Lower leg skin (tissue), 3 donors: ENCODE measurements at regions not wholly inside any gene's neighbourhood (a gene's known extent, or its start where the extent isn't known, plus 50 kb on each side); places are given as distances from the start of the nearest gene placed in this dataset.
"Not testable (repeated sequence)": the region's sequence is repeated elsewhere in the genome, so short reads cannot be mapped to it uniquely, and the experiment has no call there.

Source experiments
- CTCF ChIP-seq, 3 donors: fragments of 450-650 bp; IDR thresholded peaks; one replicate each; pipeline ENCODE4 v1.5.1; 2016; ENCODE audit warnings: antibody characterized with exemption in 3 of 3, mild to moderate bottlenecking in 3 of 3, moderate library complexity in 2 of 3
- POLR2A ChIP-seq, 2 donors: fragments of 450-650 bp; IDR thresholded peaks; one replicate each; pipeline ENCODE4 v1.6.1; 2016 to 2017; ENCODE audit warnings: antibody characterized with exemption in 2 of 2, mild to moderate bottlenecking in 1 of 2, moderate library complexity in 1 of 2

- not testable (repeated sequence) for TF ChIP-seq CTCF, POLR2A (IDR thresholded peaks at IDR 0.05)
Measured at GRCh38 chr12:58704770-58705169, 215.5 kb downstream of the LRIG3 start.
